Adipocyte (in vitro differentiated cells): ENCODE measurements at regions not wholly inside any gene's neighbourhood (a gene's known extent, or its start where the extent isn't known, plus 50 kb on each side); places are given as distances from the start of the nearest gene placed in this dataset.

ENCODE experiments used
- DNase-seq: peaks from one replicate; pipeline ENCODE4 v3.0.0-alpha.2; 2015; ENCODE audit warnings: low read depth
- H3K27me3 ChIP-seq: replicated peaks from 2 replicates; pipeline ENCODE4 v1.7.0; 2013; ENCODE audit warnings: mild to moderate bottlenecking, low read length, moderate library complexity; ENCODE audit not compliant: control insufficient read depth, insufficient read depth
- H3K36me3 ChIP-seq: 2 replicates; pipeline ENCODE4 v1.7.0; 2013; ENCODE audit warnings: low read length, mild to moderate bottlenecking, moderate library complexity; ENCODE audit not compliant: control insufficient read depth, insufficient read depth, severe bottlenecking
- H3K4me1 ChIP-seq: 2 replicates; pipeline ENCODE4 v1.7.0; 2013; ENCODE audit warnings: mild to moderate bottlenecking, low read length, moderate library complexity; ENCODE audit not compliant: control insufficient read depth, insufficient read depth
- H3K4me3 ChIP-seq: 2 replicates; pipeline ENCODE4 v1.7.0; 2013; ENCODE audit warnings: mild to moderate bottlenecking, low read length, moderate library complexity
- H3K9ac ChIP-seq: 2 replicates; pipeline ENCODE4 v1.7.0; 2013; ENCODE audit warnings: mild to moderate bottlenecking, low read length, moderate library complexity
- H3K9me3 ChIP-seq: 2 replicates; pipeline ENCODE4 v1.7.0; 2013; ENCODE audit warnings: mild to moderate bottlenecking, low read length, moderate library complexity; ENCODE audit not compliant: control insufficient read depth

DNA sequence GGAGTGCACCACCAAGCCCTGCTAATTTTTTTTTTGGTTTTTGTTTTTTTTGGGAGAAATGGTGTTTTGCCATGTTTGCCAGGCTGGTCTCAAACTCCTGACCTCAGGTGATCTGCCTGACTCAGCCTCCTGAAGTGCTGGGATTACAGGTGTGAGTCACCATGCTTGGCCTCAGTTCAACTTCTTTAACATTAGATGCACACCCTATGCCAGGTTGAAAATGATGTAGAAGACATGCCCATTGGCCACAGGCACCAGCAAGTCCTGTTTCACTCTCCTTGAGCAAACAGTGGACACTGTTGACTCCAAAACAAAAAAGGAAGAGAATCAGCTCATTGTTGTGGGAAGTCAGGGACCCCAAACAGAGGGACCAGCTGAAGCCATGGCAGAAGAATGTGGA, 1205.3 kb downstream of the REEP3 start:
- no peak for DNase-seq
- Histone ChIP-seq H3K9ac (no peak overlapping the region), H3K4me3 (no peak overlapping the region), H3K27me3 (no peaks in the 10 kb centered on the region), H3K36me3 (no peaks in the 10 kb centered on the region), H3K4me1 (no peaks in the 10 kb centered on the region), H3K9me3 (no peaks in the 10 kb centered on the region)

DNA sequence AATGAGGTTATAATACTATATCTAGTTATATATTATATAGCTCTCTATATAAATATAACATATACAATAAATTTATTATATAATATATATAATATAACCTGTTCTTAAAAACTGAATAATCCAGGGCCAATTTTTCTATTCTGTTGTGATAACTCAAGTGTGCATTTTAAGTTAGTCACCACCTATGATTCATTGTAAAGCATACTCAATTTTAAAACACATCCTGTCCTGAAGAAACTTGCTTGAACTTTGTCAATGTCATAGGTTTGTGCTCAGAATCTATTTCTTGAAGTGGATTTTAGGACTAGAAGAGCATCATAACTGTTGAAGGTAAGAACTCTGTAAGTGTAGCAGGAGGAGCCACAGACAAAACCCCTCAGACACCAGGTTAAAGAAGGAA, 1209.8 kb downstream of the REEP3 start:
- DNase-seq, result no peak
- no peak overlapping the region for H3K9ac ChIP-seq
- no peaks in the 10 kb centered on the region for H3K9me3 ChIP-seq
- no peaks in the 10 kb centered on the region for H3K36me3 ChIP-seq
- H3K4me3 ChIP-seq, result no peak overlapping the region
- H3K27me3 ChIP-seq, result no peaks in the 10 kb centered on the region
- H3K4me1 ChIP-seq, result no peaks in the 10 kb centered on the region

DNA sequence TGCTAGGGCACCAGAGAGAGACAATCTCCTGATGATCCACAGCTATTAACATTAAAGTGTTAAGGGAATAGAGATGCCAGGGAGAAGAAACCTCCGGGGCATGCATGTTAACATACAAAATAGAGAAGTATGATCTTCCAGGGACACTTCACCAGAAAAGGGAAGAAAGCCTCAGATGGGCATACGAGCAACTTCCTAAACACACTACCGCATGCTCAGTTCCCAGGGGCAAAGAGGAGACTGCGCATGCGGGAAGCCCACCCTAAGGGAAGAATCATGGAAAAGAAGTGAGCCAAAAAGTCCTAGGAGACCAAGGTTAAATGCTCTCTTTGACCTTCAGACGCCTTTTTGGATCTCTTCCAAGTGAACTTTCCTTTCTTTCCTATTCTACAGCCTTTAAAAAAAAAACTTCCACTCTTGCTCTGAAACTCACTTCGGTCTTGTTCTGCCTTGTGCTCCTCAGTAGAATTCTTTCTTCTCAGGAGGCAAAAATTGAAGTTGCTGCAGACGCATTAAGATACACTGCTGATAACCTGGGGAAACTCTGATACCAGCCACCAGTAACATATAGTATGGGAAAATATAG, 1211.3 kb downstream of the REEP3 start:
- Histone ChIP-seq H3K36me3 (no peaks in the 10 kb centered on the region), H3K27me3 (no peaks in the 10 kb centered on the region), H3K9ac (no peak overlapping the region), H3K4me1 (no peaks in the 10 kb centered on the region), H3K4me3 (no peak overlapping the region), H3K9me3 (no peaks in the 10 kb centered on the region)
- DNase-seq, result no peak

DNA sequence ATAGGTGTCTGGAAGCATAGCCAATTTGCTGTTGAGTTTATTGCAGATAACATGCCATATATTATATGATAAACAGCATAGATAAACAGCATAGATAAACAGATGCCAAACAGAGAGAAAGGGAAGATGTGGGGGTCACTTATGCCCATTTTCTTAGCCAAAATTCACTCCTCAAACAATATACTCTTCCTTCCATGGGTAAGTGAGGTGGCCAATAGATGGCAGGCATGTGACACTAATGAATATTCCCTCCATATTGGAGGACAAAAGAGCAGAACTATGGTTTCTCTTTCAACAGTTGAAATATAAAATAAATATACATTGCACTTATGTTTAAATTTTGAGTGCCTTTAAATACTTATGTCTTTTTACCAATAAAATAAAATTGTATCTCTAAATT, 1212.8 kb downstream of the REEP3 start:
- no peak for DNase-seq
- no peaks in the 10 kb centered on the region for H3K4me1 ChIP-seq
- H3K36me3 ChIP-seq, result no peaks in the 10 kb centered on the region
- no peaks in the 10 kb centered on the region for H3K27me3 ChIP-seq
- H3K9ac ChIP-seq, result no peak overlapping the region
- no peak overlapping the region for H3K4me3 ChIP-seq
- no peaks in the 10 kb centered on the region for H3K9me3 ChIP-seq

DNA sequence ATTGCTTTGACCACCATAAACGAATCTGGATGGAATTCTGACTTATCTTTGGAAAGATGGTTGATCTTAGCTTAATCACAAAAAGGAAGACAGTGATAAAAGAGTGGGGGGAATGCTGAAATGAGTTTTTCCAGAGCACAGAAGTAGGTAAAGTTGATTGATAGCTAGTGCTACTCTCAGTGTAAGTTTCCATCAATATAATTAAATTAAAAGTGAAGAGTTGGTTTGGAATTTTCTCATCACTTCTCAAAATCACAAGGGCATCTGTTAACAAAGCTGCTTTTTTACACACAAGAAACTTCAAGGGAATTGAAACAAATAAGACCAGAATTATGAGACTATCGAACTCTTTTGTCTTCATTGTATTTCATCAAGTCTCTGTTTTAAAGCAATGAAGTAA, 1217.3 kb downstream of the REEP3 start:
- H3K4me1 ChIP-seq, result no peaks in the 10 kb centered on the region
- no peaks in the 10 kb centered on the region for H3K9me3 ChIP-seq
- DNase-seq, result no peak
- H3K4me3 ChIP-seq, result no peak overlapping the region
- H3K36me3 ChIP-seq, result no peaks in the 10 kb centered on the region
- no peaks in the 10 kb centered on the region for H3K27me3 ChIP-seq
- H3K9ac ChIP-seq, result no peak overlapping the region

DNA sequence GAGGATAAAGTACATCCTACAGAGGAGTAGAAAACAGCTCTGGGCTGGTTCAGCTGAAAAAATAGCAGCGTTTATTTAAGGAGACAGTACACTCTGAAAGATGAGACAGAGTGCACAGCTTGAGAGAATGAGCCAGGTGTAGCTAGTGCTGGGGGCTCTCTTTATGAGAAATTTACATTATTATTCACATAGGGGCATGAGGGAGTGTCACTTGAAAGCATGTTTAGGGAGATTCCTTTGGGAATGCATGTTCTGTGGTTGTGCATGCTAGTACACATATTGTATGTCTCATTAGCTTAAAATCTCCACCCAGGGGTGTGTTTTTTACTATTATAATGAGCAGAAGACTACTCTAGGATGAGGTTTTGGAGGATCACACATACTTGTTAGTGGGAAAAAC, 1224.4 kb downstream of the REEP3 start:
- H3K9ac ChIP-seq, result no peak overlapping the region
- H3K36me3 ChIP-seq, result no peaks in the 10 kb centered on the region
- H3K27me3 ChIP-seq, result no peaks in the 10 kb centered on the region
- no peaks in the 10 kb centered on the region for H3K4me1 ChIP-seq
- no peak for DNase-seq
- H3K9me3 ChIP-seq, result no peaks in the 10 kb centered on the region
- no peak overlapping the region for H3K4me3 ChIP-seq

DNA sequence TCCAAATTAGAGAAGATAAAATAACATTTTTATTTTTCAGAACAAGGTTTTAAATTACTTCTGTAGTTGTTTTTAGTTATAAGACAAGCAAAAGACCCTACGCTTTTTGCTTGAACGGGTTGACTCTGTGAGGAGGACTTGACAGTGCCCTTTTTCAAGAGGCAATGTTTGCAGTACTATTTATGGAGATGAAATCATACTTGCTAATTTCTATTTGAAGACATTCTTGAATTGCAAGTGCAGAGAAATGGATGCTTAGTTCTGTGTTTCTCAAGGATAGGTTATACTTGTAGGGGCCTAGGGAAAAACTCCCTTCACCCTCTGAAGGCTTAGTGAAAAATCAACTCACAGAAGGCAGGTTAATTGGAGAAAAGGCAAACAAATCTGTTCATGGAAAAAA, 1229.5 kb downstream of the REEP3 start:
- Histone ChIP-seq H3K9me3 (no peaks in the 10 kb centered on the region), H3K27me3 (no peaks in the 10 kb centered on the region), H3K36me3 (no peaks in the 10 kb centered on the region), H3K4me3 (no peak overlapping the region), H3K9ac (no peak overlapping the region), H3K4me1 (no peaks in the 10 kb centered on the region)
- DNase-seq, result no peak

DNA sequence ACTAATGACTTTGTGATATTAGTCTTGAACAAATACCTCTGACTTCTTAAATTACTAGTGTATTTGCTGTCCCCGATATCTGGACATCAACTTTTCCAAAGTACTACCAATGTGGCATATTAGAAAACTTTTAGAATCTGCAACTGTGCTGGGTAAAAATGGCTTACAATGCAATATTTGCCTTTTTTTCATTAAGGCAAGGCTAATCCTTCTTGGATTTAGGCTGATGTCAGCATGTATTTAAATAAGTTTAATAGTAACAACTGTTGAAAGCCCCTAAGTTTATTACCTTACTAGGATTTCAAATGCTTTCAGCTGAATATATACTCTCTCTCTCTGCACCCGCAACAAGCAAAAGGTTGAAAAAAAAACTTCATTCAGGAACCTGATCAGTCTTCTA, 1232.3 kb downstream of the REEP3 start:
- H3K36me3 ChIP-seq, result no peaks in the 10 kb centered on the region
- H3K9ac ChIP-seq, result no peak overlapping the region
- no peak overlapping the region for H3K4me3 ChIP-seq
- H3K27me3 ChIP-seq, result no peaks in the 10 kb centered on the region
- H3K4me1 ChIP-seq, result no peaks in the 10 kb centered on the region
- no peaks in the 10 kb centered on the region for H3K9me3 ChIP-seq
- no peak for DNase-seq

DNA sequence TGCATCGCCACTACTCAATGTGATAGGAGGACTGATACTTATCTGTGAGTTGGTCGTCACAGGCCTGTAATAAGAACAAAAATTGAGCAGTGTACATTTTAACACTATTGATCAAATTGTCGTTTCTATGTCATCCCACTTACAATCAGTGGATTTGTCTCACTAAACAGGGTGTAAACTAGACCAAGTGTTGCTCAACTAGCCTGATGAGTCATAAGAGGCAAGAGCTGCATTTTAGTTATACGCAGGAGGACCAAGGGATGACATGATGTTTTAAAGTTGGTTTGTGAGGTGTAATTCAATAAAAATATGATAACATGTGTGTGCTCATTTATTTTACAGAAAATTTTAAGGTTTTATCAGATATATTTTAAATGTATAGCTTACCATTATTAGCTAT, 1239.2 kb downstream of the REEP3 start:
- no peak for DNase-seq
- no peaks in the 10 kb centered on the region for H3K36me3 ChIP-seq
- H3K4me1 ChIP-seq, result no peaks in the 10 kb centered on the region
- H3K9ac ChIP-seq, result no peak overlapping the region
- H3K9me3 ChIP-seq, result no peaks in the 10 kb centered on the region
- no peak overlapping the region for H3K4me3 ChIP-seq
- no peaks in the 10 kb centered on the region for H3K27me3 ChIP-seq

DNA sequence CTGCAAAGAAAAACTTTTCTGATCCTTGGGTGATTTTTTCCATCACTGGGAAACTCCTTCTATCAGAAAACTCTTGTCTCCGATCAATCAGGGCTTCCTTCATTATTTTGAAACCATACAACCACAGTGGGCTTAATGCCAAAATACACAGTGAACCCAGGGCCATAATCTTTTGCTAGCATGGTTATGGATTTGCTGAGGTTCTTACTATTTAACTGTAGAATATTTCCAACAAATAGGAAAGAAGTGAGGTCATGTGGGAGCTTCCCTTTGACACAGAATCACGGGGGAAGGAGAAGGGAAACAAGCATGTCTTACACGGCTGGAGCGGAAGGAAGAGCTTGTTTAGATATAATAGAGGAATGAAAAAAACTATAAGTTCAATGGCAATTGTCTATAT, 1241.7 kb downstream of the REEP3 start:
- Histone ChIP-seq H3K4me3 (no peak overlapping the region), H3K36me3 (no peaks in the 10 kb centered on the region), H3K9me3 (no peaks in the 10 kb centered on the region), H3K9ac (no peak overlapping the region), H3K27me3 (no peaks in the 10 kb centered on the region), H3K4me1 (no peaks in the 10 kb centered on the region)
- DNase-seq, result no peak

DNA sequence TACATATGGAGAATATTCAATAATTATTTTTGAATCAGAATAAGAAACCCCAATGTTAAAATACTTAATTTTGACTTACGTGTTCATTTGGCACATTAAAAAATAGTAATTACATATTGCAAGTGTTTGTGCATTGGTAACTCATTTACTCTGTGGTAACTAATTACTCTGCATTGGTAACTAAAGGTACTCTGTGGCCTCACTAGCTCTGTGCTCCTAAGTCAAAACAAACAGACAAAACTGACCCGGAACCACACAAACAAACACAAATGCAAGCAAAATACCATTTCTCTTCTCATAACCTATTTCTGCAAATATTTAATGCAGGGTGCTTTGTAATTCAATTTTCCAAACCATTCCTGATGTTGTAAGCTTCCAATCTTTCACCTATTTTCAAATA, 1244.3 kb downstream of the REEP3 start:
- Histone ChIP-seq H3K9ac (no peak overlapping the region), H3K4me3 (no peak overlapping the region), H3K36me3 (no peaks in the 10 kb centered on the region), H3K4me1 (no peaks in the 10 kb centered on the region), H3K27me3 (no peaks in the 10 kb centered on the region), H3K9me3 (no peaks in the 10 kb centered on the region)
- DNase-seq, result no peak

DNA sequence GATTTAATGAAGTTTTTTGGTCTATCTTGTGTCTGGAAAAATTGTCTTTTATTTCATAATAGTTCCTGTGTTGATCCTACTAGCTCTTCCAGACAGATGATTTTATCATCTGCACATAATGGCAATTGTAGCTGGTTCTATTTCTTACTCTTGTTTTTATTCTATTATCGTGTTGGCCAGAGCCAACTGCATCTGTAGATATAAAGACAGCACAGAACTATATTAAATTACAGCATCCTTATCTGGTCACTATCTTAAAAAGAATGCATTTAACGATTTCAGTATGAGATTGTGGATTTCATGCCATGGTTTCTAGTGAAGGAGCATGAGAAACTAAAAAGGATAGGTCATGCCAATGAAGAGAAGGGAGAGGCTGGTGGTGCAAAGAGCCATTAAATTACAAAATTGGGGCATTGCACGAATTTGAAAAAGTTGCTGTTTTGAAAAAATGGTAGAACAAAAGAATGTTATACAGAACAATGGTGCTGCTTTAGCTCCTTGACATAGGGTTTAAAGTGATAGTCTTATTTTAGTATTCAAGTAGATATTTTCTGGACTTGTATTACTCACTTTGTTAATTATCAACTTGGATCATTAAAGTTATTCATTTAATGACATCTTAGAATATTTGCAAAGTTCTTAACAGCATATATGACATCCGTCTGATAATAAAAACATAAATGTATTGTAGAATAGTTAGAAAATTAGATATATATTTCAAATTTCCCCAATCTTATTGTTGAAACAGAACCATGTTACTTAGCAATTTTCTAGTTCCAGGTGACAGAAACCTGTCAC, 1250.3 kb downstream of the REEP3 start:
- H3K9me3 ChIP-seq, result no peaks in the 10 kb centered on the region
- no peak overlapping the region for H3K9ac ChIP-seq
- no peak for DNase-seq
- H3K27me3 ChIP-seq, result no peaks in the 10 kb centered on the region
- no peaks in the 10 kb centered on the region for H3K36me3 ChIP-seq
- H3K4me3 ChIP-seq, result no peak overlapping the region
- H3K4me1 ChIP-seq, result no peaks in the 10 kb centered on the region
